KBM-7 (cell line): ENCODE measurements at regions not wholly inside any gene's neighbourhood (a gene's known extent, or its start where the extent isn't known, plus 50 kb on each side); places are given as distances from the start of the nearest gene placed in this dataset.

Experiments used
- DNase-seq: peaks from one replicate; pipeline ENCODE4 v3.0.0-alpha.2; 2015
- in situ Hi-C: fragments of 300-500 bp; cut with MboI; formaldehyde crosslinking; loops from 2 replicates; pipeline ENCODE4 v1.14.3; 2020; ENCODE audit warnings: low sequenced_read_pairs, low pct_unique_long_range_greater_than_20kb, mixed read lengths

DNA sequence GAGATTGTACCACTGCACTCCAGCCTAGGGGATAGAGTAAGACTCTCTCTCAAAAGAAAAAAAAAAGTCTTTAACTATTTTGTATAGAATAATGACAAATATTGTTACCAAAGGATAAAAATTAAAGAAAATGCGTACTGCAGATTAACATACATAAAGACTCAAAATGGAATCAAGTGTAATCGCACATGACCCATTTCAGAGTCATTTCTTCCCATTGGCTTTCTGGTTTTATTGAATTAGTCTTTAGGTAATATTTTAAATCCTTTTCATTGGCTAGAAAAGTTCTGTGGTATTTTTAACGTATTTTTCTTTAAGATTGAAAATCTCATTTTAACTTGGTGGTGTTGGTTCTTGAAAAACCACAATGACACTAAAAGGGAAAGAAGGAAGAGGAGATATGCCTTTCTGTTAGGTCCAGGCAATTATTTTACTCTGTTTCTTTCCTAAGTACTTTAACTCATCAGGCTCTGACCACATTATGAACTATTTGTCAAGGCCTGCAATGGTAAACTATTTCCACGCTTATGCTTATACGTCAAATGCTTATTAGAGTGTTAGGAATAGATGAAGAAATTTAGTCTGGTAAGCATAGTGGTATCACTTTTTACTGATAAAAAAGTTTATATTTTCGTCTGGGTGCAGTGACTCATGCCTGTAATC, 52.3 kb downstream of the PLEKHG1 start:
- in situ Hi-C loops, result no loop called here

DNA sequence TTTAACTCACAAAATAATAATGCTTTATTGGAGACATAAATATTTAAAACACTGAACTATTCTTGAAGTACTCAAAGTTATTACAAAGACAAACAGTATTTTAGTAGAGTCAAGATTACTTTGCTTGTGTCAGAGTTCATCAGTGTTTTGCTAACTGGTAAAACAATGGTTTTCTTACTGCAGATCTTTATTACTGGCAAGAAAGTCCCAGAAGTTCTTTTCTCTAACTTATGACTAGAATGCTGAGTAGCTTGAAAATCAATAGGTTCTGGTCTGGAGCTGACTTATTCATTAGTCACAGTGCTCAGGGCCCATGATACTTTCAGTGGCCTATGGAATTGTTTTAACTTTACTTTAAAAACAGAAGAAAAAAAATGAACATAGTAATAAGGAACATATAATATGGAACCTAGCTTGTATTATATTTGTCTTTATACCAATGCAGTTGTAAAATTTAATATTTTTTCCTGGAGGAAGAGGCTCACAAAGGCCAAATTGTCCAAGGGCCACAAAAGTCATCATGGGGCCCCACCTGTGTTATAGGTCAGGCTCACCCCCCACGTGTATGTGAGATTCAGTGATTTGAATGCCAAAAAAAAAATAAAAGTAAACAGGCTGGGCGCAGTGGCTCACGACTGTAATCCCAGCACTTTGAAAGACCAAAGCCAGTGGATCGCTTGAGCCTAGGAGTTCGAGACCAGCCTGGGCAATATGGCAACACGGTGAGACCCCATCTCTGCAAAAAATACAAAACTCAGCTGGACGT, 53.3 kb downstream of the PLEKHG1 start:
- in situ Hi-C loops, result no loop called here
- DNase-seq, result no peak

More for the DNA sequence above, 52.3 kb downstream of the PLEKHG1 start:
- DNase-seq, result no peak

DNA sequence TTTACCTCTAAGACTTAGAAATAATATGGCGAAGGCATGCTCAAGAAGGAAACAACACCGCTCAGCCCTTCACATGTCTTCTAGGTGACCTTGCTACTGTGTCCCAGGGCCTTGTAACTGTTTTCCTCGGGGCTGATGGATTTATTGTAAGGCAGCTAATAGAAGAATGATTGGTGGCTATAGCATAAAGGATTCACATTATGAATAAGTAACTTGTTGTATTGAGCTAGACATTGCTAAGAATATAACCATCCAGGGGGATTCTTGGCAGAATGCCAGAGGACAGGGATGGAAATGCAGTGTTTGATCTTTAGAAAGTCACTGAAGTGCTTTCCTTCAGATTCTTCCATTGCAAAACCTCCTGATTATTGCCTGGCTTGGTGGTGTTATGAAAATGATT, 54.9 kb downstream of the PLEKHG1 start:
- in situ Hi-C loops, result no loop called here
- DNase-seq, result no peak

DNA sequence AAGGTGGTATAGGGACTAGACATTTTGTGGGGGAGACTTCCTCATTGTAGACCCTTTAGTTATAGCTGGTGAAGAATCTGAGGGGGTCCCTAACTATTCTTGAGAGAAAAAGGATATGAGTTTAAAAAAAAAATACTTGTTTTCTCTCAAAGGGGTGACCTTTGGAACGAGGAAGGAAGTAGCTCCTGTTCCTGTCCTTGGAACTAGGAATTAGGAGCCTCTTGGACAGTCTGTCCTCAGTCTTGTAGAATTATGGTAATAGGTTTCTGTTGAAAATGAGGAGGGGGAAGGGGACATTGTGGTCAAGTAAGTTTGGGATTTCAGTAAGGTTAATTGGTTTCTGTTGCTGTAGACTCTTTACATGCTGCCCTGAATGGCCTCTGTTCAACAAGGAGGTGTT, 56.5 kb downstream of the PLEKHG1 start:
- DNase-seq, result no peak
- in situ Hi-C loops, result no loop called here

DNA sequence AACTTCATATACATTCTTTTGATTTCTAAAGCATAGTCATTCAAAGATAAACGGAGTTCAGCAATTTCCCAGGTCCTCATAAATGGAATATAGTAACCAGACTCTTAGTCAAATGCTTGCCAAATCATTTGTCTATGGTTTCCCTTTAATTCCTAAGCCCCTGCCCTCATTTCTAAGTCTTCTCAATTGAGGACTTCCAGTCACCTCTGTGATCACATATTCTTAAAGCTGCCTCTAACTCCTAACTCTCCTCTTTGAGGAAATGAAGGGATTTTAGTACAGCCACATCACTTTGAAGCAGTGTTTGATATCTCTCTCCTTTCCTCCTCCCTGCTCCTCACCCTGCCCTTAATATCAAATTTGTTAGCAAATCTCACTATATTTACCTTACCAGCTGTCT, 58.7 kb downstream of the PLEKHG1 start:
- in situ Hi-C loops, result no loop called here
- no peak for DNase-seq

DNA sequence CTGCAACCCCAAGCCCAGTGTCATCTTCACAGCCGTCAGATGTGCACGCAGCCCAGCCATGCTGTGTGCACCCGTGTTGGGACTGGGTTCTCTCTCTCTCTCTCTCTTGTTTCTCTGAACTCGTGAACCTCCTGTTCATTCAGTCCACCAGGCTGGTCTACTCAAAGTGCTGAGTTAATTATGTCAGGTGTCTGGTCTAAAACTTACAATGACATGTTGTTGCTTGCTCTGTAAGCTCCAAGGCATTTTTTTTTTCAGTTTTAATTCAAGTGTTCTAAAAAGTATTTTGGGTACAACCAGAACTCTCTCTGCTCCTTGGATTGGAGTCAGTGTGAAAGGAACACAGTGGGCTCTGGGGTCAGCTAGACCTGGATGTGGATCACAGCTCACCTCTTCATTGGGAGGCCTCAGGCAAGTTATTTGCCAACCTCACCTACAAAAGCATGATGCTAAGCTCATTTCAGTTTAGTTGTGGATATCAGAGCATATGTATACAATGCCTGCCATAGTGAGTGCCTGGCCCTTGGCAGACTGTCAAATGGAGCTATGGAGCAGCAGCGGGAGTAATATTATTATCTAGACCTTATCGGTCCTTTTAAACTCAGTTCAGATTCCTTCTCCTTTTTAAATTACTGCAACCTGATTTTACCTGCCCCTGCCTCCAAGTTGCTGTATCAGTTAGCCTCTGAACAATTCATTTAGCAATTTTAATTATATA, 59.5 kb downstream of the PLEKHG1 start:
- in situ Hi-C loops, result no loop called here
- no peak for DNase-seq

DNA sequence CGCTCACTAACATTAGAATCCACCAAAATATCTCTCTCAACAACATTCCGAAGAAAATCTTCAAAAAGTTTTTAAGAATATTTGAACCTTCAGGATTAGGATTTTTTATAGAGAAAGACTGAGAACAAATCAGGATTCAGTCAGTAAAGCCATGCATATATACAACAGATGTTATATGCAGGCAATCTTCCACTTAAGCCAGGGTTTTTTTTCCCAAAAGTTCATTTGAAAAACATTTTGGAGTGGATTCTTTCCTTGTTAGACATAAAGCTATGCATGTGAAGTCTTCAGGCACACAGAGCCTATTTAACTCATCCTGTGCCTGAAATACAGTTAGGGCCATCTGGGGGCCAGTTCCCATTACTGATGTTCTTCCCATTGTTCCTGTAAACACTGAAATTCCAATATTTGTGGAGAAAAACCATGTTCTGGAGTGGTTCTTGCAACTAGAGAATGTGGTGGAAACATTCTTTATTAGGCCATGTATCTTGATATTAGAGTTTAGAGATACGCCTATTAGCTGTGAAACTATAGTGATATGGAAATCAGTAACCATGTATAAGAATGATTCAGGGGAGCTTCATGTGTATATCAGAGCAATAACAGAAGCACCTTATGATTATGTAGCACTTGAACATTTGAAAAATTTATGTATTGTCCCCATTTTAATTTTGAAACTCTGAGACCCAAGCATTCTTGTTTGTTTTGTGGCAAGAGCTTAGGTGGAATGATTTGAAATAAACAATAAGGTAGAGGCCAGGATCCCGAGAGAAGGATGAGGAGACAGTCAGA, 61.7 kb downstream of the PLEKHG1 start:
- in situ Hi-C loops, result no loop called here

DNA sequence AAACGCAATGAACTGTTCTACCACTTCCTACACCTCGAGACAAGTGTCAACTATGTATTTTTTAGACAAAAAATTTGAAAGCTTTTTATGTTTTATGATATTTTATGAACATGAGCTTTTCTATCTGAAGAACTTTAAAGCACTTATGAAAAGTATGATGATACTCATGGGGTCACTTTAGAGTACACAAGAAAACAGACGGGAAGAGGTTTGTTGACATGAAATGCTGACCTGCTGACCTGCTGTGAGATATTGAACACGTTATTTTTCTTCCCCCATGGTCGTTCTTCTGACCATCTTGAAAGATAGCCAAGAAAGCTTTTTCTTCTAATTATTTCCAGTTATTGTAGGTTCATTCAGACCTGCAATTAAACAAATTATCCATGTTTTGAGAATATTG, 63.1 kb downstream of the PLEKHG1 start:
- no peak for DNase-seq
- in situ Hi-C loops, result no loop called here

More for the DNA sequence above, 61.7 kb downstream of the PLEKHG1 start:
- DNase-seq, result no peak

DNA sequence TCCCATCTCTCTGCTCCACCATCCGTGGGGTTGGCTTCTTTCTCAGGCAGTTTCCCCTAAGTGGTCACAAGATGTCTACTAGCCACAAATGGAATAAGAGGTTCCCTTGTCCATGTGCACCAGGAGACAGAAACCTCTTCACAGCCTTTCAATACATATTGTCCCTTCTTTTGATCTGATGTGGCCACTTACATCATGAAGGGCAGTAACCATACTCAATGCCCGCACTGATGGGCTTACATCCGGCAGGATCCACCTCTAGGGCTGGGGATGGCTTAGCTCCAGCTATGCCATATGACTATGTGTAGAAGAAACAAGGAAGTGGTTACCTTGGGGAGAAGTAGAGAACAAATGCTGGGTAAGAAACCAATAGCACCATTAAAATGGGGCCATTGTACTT, 64.4 kb downstream of the PLEKHG1 start:
- no peak for DNase-seq
- in situ Hi-C loops, result no loop called here

DNA sequence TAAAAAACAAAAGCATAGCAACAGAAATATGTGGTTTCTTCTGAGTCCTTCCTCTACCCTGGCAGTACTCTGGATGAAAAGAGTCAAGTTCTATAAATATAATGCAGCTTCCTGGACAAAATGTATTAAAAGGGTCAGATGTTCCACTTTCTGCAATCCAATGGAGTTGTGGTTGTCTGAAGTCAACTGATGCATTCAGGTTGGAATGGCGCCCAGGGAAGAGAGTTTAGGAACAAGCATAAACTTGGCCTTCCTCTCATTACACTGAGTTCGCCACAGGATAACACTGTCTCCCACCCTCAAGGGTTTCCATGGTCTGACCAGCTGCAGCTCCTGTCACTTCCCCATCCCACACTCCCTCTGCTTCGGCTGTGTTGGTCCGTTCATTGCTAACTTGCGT, 66.4 kb downstream of the PLEKHG1 start:
- in situ Hi-C loops, result no loop called here
- DNase-seq, result no peak

DNA sequence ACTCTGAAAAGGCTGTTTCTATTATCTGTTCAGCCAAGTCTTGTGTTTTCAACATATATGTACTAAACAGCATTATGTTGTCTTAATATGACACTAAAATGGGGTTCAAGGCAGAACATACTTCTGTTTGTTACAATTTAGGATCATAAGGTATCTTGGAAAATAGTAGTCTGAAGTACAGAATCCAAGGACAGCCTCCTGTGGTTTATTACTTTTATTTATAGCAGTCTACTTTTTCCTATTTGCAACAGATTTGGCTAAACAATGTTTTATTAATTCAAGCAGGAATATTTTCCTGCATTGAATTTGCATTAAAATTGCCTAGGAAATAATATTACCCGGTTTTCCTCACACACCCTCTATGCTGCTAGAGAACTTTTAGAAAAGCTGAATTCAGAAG, 67.7 kb downstream of the PLEKHG1 start:
- DNase-seq, result no peak
- in situ Hi-C loops, result no loop called here

DNA sequence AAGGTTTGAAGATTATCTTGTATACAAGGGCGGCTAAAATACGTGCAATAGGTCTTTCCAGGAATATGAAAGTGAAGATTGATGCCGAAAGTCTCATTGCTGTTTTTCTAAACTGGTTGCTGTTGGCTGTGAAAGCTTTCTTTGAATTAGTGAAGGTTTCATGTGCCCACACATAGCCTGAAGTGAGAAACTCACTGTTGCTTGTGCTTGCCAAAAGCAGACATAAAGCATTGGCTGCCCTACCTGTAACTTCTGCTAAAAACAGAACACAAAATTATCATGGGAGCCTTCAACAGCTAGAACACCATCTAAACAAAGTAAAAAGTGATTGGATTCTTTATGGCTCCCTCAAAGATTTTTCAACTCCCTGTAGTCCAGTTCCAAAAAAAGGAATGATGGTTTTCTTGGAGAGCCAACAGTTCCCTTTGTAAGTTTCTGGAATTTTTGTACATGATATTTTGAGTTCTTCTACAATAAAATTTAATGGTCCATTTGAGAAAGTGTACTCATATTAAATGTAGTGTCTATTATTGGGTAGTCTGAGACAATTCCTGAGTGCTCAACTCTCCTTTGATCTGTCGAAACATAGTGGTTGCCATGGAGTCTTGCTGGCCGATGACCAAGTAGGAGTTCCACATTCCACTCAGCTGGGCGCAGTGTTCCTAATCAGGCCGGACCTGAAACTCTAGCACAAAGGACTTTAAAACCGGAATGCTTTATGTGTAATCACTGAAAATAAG, 68.5 kb downstream of the PLEKHG1 start:
- DNase-seq, result no peak

DNA sequence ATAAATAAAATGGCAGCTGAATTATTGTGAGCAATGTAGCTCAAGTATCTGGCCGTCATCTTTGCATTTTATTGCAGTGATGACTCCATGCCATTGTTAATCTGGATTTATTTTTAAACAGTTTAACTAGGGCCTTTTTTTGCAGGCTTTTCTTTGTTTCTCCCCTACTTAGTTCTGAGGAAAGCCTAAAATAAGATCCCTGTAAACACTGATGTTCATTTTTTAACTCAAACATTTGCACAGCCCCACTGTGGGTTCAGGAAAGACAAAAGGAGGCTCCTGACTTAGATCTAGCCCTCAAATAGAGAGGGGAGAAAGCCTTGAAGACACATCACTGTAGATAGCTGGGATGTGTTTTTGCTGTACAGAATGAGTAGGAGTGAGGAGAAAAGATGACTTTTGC, 69.2 kb downstream of the PLEKHG1 start:
- in situ Hi-C loops, result no loop called here
- DNase-seq, result no peak

More for the DNA sequence above, 68.5 kb downstream of the PLEKHG1 start:
- in situ Hi-C loops, result no loop called here

DNA sequence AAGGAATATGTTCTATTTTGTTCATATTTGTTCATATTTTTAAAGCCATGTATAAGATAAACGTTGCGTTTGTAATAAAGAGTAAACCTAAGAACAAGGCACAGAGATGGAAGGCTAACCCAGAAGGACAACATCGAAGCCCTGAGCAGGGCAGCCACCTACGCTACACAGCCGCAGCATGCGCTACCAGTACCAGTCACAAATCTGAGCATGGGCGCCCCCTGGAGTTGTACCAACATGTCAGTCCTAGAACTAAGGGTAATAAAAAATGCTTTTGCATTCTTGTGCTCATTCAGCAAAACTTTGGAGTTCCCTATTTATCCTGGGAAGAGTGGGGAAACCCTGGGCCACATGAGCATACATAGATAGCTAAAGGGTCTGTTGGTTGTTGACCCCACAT, 70.6 kb downstream of the PLEKHG1 start:
- in situ Hi-C loops, result no loop called here
- no peak for DNase-seq

DNA sequence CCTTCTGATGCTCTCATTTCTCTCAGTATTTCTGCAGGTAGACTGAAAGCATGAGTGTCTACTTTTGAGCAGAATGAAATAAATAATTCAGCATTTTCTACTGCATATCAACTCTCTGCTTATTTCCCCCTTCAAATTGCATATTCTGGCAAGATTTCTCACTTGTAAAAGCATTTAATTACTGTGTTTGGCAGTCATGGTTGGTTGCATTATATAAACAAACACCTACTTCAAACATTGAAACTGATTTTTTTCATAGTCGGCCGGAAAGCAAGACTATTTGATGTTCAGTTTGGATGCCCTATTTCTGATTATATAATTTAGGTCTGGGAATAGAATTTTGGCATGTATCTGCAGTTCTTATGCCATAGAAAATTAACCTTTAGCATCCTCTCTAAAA, 73.1 kb downstream of the PLEKHG1 start:
- DNase-seq, result no peak
- in situ Hi-C loops, result no loop called here

DNA sequence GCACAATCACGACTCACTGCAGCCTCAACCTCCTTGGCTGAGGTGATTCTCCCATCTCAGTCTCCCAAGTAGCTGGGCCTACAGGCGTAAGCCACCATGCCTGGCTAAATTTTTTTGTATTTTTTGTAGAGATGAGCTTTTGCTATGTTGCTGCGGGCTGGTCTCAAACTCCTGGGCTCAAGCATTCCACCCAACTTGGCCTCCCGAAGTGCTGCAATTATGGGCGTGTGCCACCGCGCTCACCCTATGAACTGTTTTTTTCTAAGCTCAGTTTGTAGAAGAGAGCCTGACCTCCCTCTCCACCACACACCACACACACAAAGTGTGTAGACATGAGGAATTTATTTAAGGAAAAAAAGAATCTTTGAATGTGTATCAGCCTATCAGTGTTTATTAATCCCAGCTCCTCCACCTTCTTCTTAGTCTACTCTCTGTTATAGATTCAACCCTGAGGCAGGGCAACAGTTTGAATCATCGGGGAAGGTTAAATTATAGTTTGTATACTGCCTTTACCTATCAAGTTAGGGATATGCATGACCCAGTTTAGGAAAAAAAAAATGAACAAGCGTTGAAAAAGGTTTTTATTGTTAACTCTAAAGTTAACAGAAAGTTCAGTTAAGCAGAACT, 74.1 kb downstream of the PLEKHG1 start:
- in situ Hi-C loops, result no loop called here
- DNase-seq, result no peak

DNA sequence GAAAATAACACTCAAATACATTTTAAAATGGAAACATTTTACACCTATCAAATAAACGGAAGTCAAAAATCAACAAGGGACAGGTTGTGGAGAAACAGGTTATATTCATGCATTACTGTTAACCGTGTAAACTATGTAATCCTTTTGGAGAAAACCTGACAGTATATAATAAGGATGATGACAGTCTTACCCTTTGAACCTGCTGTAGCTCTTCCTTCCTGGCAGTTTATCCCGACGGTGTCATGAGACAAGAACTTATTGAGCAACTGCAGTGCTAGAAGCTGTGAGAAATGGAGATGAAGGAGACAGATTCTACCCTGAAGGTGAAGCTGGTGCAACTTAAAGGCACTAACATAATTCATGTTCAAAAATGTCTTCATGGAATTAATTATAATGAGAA, 76.7 kb downstream of the PLEKHG1 start:
- no peak for DNase-seq
- in situ Hi-C loops, result no loop called here

DNA sequence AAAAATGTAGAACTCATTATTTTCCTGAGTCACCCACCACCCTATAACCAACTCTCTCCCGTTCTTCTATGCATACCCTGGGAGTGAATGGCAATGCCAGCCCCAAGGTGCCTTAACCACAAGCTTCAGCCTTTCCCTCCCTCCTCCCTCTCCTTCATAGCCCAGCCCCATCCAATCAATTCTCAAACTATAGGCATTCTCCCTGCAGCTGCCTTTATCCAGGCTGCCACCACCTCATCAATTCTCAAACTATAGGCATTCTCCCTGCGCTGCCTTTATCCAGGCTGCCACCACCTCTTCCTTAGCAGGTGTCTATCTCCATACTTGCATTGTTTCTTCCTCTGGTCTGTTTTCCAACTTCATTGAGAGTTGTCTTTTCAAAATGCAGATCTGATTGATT, 77.1 kb downstream of the PLEKHG1 start:
- DNase-seq, result no peak
- in situ Hi-C loops, result no loop called here

DNA sequence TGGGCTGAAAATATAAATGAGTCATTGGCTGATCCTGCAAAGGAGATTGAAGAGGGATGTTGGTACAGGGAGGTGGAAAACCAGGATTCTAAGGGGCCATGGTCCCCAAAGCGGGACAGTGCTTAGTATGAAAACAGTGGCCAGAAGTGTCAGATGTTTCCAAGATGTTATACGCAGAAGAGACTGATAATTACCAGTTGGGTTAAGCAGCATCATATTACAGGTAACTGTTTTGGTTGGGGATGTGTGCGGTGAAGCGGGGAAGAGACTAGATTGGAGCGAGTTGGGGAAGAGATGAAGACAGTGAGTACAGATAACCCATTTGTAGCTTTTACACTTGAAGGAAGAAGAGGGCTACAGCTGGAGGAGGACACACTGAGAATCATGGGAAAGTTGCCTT, 80.8 kb downstream of the PLEKHG1 start:
- in situ Hi-C loops, result no loop called here
- no peak for DNase-seq
